GM21723 (cell line): ENCODE measurements at regions not wholly inside any gene's neighbourhood (a gene's known extent, or its start where the extent isn't known, plus 50 kb on each side); places are given as distances from the start of the nearest gene placed in this dataset.
"Not testable (repeated sequence)": the region's sequence is repeated elsewhere in the genome, so short reads cannot be mapped to it uniquely, and the experiment has no call there.

Experiments
- ATAC-seq: cut with Tn5 transposase; IDR thresholded peaks from one replicate; pipeline ENCODE4 v1.9.1; 2021; ENCODE audit warnings: mild to moderate bottlenecking, moderate library complexity; ENCODE audit not compliant: unreplicated experiment

- no peak for ATAC-seq
These were observed 152.8 kb downstream of the CYSLTR2 start for GRCh38 chr13:48806522-48806921.

- ATAC-seq = no peak
These were observed 155.0 kb downstream of the CYSLTR2 start for GRCh38 chr13:48808683-48809082.

GRCh38 chr13:48810013-48810412 is 156.3 kb downstream of the CYSLTR2 start:
- ATAC-seq = no peak

GRCh38 chr13:48813518-48813917 is 159.8 kb downstream of the CYSLTR2 start:
- ATAC-seq = no peak

GRCh38 chr13:48816700-48817099 is 159.0 kb upstream of the FNDC3A start:
- no peak for ATAC-seq

GRCh38 chr13:48817166-48817802 is 158.4 kb upstream of the FNDC3A start:
- ATAC-seq = no peak

- ATAC-seq = no peak
These were observed 157.0 kb upstream of the FNDC3A start for GRCh38 chr13:48818495-48819356.

GRCh38 chr13:48819376-48819775 is 156.3 kb upstream of the FNDC3A start:
- no peak for ATAC-seq

GRCh38 chr13:48819899-48820298 is 155.8 kb upstream of the FNDC3A start:
- ATAC-seq = no peak

GRCh38 chr13:48823526-48823925 is 152.2 kb upstream of the FNDC3A start:
- ATAC-seq = not testable (repeated sequence)

- no peak for ATAC-seq
These were observed 149.7 kb upstream of the FNDC3A start for GRCh38 chr13:48826039-48826438.

GRCh38 chr13:48826922-48827454 is 148.7 kb upstream of the FNDC3A start:
- not testable (repeated sequence) for ATAC-seq

- no peak for ATAC-seq
These were observed 148.0 kb upstream of the FNDC3A start for GRCh38 chr13:48827709-48828108.

- no peak for ATAC-seq
These were observed 146.7 kb upstream of the FNDC3A start for GRCh38 chr13:48828962-48829411.

GRCh38 chr13:48829536-48829935 is 146.2 kb upstream of the FNDC3A start:
- ATAC-seq = no peak

GRCh38 chr13:48831248-48831647 is 144.5 kb upstream of the FNDC3A start:
- ATAC-seq = peak; percentile 62

- no peak for ATAC-seq
These were observed 142.3 kb upstream of the FNDC3A start for GRCh38 chr13:48833412-48833811.

GRCh38 chr13:48835326-48835725 is 140.4 kb upstream of the FNDC3A start:
- not testable (repeated sequence) for ATAC-seq

GRCh38 chr13:48838193-48838973 is 137.3 kb upstream of the FNDC3A start:
- ATAC-seq = no peak

- ATAC-seq = no peak
These were observed 136.5 kb upstream of the FNDC3A start for GRCh38 chr13:48839171-48839570.

GRCh38 chr13:48840366-48840765 is 135.3 kb upstream of the FNDC3A start:
- ATAC-seq = no peak
